ENCODE measurements at regions not wholly inside any gene's neighbourhood (a gene's known extent, or its start where the extent isn't known, plus 50 kb on each side); places are given as distances from the start of the nearest gene placed in this dataset.

DNA sequence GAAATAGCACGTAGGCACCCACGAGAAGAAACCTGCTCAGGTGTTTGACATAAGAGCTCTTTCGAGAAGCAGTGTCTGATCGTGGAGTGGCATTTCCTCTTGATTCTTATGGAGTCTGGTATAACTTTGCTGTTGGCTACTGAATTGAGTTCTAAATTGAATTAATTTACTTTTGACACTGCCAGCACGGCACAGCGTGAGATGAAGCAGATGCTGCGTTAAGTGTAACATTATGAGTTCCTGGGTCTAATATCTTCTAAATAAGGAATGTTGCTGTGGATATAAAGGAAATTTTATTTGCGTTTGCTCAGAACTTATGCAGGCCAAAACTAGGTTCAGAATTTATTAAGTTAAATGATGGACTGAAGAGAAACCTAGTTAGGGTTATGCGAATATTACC is 919.9 kb downstream of the TUSC7 start:
- no peaks in the 10 kb centered on the region for H3K9me3 Mint-ChIP-seq
- intact Hi-C loops (cut with micrococcal nuclease), result no loop called here
- H3K27me3 Mint-ChIP-seq, result no peaks in the 10 kb centered on the region
- H3K27ac Mint-ChIP-seq, result no peak overlapping the region
- no peaks in the 10 kb centered on the region for H3K4me1 Mint-ChIP-seq (ENCODE audit: low read depth)
- H3K36me3 Mint-ChIP-seq (ENCODE audit: low read depth), result no peaks in the 10 kb centered on the region
- no peak overlapping the region for H3K4me3 Mint-ChIP-seq

DNA sequence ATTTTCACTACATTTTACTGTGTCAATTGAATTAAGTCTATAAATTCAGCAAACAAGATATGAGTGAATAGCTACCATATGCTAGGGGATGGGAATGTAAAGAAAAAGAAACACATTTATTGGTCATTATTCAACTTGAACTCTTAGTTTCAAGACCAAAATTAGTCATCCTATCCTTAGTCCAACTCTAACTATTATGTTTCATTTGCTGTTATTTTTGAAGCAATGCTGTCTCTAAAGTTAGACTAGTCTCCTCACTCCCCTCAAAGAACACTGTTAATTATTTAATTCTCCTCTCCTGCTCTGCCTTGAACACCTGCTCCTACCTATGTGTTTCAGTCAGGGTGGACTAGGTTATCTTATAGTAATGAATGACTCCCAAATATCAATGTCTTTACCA is 920.9 kb downstream of the TUSC7 start:
- no peaks in the 10 kb centered on the region for H3K27me3 Mint-ChIP-seq
- H3K4me3 Mint-ChIP-seq, result no peak overlapping the region
- no peaks in the 10 kb centered on the region for H3K36me3 Mint-ChIP-seq (ENCODE audit: low read depth)
- intact Hi-C loops (cut with micrococcal nuclease), result no loop called here
- H3K27ac Mint-ChIP-seq, result no peak overlapping the region
- H3K4me1 Mint-ChIP-seq (ENCODE audit: low read depth), result no peaks in the 10 kb centered on the region
- no peaks in the 10 kb centered on the region for H3K9me3 Mint-ChIP-seq

DNA sequence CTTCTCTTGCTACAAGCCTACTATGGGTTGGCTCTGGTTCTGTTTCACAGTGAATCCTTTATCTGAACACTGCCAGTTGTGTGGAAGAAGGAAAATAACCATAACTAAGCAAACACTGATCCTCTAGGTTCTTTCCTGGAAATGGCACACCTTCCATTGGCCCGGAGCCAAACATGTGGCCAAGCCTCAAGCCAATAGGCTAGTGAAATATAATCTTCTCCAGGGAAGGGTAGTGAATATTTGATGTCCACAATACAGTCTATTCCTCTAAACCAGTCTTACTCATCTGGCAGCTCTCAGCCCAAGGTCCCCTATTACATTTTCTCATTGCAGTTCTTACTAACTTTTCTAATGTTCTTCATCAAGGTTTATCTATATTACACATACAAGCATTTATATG is 921.3 kb downstream of the TUSC7 start:
- H3K4me1 Mint-ChIP-seq (ENCODE audit: low read depth), result no peaks in the 10 kb centered on the region
- no peaks in the 10 kb centered on the region for H3K27me3 Mint-ChIP-seq
- H3K27ac Mint-ChIP-seq, result no peak overlapping the region
- H3K36me3 Mint-ChIP-seq (ENCODE audit: low read depth), result no peaks in the 10 kb centered on the region
- no peaks in the 10 kb centered on the region for H3K9me3 Mint-ChIP-seq
- intact Hi-C loops (cut with micrococcal nuclease), result no loop called here
- no peak overlapping the region for H3K4me3 Mint-ChIP-seq

DNA sequence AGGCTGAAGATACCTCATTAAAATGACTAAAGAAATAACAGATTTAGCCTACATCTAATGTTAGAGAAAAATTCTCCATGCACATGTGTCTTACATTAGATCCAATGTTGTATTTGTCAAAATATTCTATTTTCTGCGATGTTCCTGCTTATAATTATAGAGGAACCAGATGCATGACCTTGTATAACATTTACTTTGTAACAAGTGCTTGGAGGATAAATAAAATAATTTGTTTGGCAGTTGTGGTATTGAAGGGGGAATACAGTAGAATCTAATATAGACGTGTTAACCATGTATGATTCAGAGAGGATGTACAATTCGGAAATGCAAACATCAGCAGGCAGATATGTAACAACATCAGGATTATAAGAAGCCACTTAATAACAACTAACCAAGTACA is 922.2 kb downstream of the TUSC7 start:
- Mint-ChIP-seq H3K4me3 (no peak overlapping the region), H3K4me1 (ENCODE audit: low read depth) (no peaks in the 10 kb centered on the region), H3K36me3 (ENCODE audit: low read depth) (no peaks in the 10 kb centered on the region), H3K27ac (no peak overlapping the region), H3K9me3 (no peaks in the 10 kb centered on the region), H3K27me3 (no peaks in the 10 kb centered on the region)
- intact Hi-C loops (cut with micrococcal nuclease), result no loop called here

DNA sequence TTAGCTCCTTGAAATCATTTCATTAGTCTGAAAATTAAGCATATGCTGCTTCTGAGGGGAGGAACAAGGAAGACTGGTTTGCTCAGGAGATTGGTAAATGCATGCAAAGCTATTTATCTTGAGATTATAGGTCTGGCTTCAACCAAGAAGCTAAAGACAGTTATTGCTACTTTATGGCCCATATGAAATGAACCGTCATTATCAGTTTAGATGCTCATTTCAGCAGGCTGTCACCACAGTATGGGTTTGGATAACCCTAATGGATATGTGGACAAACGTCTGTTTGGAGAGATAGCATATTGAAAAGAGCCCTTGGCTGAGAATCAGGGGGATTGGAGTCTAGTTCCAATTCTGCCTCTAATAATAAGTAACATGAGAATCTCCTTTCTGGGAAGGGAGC is 922.6 kb downstream of the TUSC7 start:
- no peaks in the 10 kb centered on the region for H3K36me3 Mint-ChIP-seq (ENCODE audit: low read depth)
- no peak overlapping the region for H3K27ac Mint-ChIP-seq
- H3K4me3 Mint-ChIP-seq, result no peak overlapping the region
- no peaks in the 10 kb centered on the region for H3K4me1 Mint-ChIP-seq (ENCODE audit: low read depth)
- H3K9me3 Mint-ChIP-seq, result no peaks in the 10 kb centered on the region
- intact Hi-C loops (cut with micrococcal nuclease), result no loop called here
- H3K27me3 Mint-ChIP-seq, result no peaks in the 10 kb centered on the region

DNA sequence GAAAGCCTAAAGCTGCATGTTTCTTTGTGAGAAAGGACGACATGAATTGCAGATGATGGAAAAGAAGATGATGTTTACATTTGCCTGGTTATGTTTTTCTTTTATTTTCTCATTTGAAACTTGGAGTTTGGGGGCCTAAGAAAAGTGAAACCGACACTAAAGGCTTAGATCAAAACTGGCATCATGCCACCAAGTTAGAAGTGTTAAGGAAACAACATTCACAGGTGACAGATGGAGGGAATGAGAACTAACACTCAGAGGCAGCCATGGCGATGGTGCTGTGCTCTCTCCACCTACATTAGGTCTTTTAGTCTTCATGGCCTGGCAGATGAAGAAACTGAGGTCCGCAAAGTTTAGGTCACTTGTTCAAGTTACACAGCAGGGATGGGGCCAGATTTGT is 923.6 kb downstream of the TUSC7 start:
- Mint-ChIP-seq H3K36me3 (ENCODE audit: low read depth) (no peaks in the 10 kb centered on the region), H3K27me3 (no peaks in the 10 kb centered on the region), H3K4me3 (no peak overlapping the region), H3K9me3 (no peaks in the 10 kb centered on the region), H3K4me1 (ENCODE audit: low read depth) (no peaks in the 10 kb centered on the region), H3K27ac (no peak overlapping the region)
- intact Hi-C loops (cut with micrococcal nuclease), result no loop called here

DNA sequence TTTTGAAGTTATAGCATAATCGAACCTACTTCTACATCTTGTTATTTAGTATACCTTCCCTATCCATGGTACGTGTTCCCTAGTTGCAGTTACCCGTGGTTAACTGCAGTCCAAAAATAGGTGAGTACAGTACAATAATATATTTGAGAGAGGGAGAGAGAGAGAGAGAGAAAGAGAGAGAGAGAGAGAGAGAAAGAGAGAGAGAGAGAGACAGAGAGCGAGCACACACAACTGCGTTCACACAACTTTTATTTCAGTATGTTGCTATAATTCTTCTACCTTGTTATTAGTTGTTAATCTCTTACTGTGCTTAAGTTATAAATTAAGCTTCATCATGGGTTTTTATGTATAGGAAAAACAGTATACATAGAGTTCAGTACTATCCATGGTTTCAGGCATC is 928.1 kb downstream of the TUSC7 start:
- Mint-ChIP-seq H3K4me1 (ENCODE audit: low read depth) (no peaks in the 10 kb centered on the region), H3K27me3 (no peaks in the 10 kb centered on the region), H3K4me3 (no peak overlapping the region), H3K27ac (no peak overlapping the region), H3K9me3 (no peaks in the 10 kb centered on the region), H3K36me3 (ENCODE audit: low read depth) (no peaks in the 10 kb centered on the region)
- intact Hi-C loops (cut with micrococcal nuclease), result no loop called here

DNA sequence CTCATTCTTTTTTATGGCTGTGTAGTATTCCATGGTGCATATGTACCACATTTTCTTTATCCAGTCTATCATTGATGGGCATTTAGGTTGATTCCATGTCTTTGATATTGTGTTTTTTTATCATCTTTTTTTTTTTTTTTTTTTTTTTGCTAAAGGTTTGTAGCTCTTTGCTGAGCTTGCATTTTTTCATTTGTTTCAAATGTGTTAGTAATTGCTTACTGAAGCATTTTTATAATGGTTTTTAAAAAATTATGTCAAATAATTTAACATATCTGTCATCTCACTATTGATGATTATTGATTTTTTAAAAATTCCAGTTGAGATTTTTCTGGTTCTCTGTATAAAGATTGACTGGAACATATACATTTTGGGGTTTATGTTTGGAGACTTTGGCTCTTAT is 934.6 kb downstream of the TUSC7 start:
- Mint-ChIP-seq H3K4me3 (no peak overlapping the region), H3K27me3 (no peaks in the 10 kb centered on the region), H3K36me3 (ENCODE audit: low read depth) (no peaks in the 10 kb centered on the region), H3K4me1 (ENCODE audit: low read depth) (no peaks in the 10 kb centered on the region), H3K9me3 (peaks cover 12% of the 10 kb centered on the region), H3K27ac (no peak overlapping the region)
- intact Hi-C loops (cut with micrococcal nuclease), result no loop called here

DNA sequence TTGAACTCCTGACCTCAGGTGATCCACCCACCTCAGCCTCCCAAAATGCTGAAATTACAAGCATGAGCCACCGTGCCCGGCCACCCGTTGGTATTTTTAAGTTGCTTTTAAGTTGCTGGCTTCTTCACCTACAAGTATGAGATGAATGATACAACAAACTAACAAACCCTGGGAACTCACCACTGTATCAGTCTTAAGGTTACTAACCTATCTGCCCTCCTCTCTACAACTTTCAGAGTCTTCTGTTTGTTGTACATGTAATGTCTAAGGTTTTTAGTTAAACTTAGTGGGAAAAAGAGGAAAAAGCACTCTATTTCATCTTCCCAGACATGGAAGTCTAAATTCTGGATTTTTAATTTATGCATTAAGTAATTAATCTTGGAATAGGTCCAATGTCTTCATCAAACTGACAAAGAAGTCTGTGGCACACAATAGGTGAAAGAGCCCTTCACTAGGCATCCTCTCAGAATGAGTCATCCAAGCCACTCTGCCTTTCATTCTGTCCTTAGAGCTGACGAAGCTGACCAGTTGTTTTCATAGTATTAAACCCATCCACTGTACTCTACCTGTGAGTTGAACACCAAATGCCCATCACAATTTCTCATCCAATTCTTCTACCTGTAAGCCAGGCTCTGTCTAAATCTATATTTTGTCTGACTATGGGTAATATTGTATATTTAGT is 936.1 kb downstream of the TUSC7 start:
- no peaks in the 10 kb centered on the region for H3K36me3 Mint-ChIP-seq (ENCODE audit: low read depth)
- H3K4me3 Mint-ChIP-seq, result no peak overlapping the region
- H3K27ac Mint-ChIP-seq, result no peak overlapping the region
- intact Hi-C loops (cut with micrococcal nuclease), result no loop called here
- no peaks in the 10 kb centered on the region for H3K27me3 Mint-ChIP-seq
- no peaks in the 10 kb centered on the region for H3K4me1 Mint-ChIP-seq (ENCODE audit: low read depth)
- H3K9me3 Mint-ChIP-seq, result peaks cover 12% of the 10 kb centered on the region

DNA sequence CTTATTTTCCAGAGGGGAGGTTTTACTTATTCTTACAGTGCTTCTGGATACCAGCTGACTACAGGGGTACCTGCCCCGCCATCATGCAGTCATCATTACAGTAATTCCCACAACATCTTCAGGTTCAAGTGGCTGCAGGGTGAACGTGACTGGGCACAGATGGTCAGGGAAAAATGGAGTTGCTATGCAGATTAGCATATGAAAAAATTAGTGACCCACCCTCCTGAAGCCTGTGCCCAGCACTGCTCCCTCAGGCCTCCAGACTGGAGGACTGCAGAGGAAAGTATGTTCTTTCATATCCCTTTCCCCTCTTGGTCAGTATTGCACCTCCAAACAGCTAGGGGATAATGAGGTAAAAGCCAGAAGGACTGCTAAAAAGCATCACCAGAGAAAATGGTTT is 937.9 kb downstream of the TUSC7 start:
- Mint-ChIP-seq H3K4me1 (ENCODE audit: low read depth) (no peaks in the 10 kb centered on the region), H3K27ac (no peak overlapping the region), H3K27me3 (no peaks in the 10 kb centered on the region), H3K4me3 (no peak overlapping the region), H3K36me3 (ENCODE audit: low read depth) (no peaks in the 10 kb centered on the region), H3K9me3 (peaks cover 12% of the 10 kb centered on the region)
- intact Hi-C loops (cut with micrococcal nuclease), result no loop called here

DNA sequence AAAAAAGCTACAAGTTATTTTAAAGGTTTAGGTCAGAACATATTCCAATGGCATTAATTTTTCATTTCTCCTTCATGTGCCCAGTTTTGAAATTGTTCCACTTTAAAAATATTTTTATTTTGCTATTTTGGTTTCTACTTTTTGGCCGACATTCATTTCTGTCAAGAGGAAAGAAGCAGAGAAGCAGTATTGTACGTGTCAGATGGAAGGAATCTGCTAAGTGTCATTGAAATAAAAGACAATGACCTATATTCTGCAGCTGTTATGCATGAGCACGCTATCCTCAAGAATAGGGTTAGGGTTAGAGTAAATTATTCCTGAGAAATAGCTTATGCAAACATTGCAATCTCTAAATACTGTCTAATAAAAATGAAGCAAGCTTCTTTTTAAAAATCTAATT is 941.7 kb downstream of the TUSC7 start:
- Mint-ChIP-seq H3K36me3 (ENCODE audit: low read depth) (no peaks in the 10 kb centered on the region), H3K27ac (no peak overlapping the region), H3K9me3 (no peaks in the 10 kb centered on the region), H3K4me3 (no peak overlapping the region), H3K27me3 (no peaks in the 10 kb centered on the region), H3K4me1 (ENCODE audit: low read depth) (no peaks in the 10 kb centered on the region)
- intact Hi-C loops (cut with micrococcal nuclease), result no loop called here

DNA sequence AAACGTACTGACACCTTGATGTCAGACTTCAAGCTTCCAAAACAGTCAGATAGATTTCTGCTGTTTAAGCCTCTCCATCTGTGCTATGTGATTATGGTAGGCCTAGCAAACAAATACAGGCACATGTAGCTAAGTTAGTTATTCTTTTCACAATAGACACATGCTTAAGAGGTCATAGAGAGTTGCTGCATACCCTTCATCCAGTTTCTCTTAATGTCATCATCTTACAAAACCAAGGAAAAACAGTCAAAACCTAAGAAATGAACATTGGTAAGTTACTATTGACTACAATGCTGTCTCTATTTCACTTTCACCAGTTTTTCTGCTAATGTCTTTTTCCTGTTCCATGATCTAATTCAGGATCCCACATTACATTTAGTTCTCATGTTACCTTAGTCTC is 946.8 kb downstream of the TUSC7 start:
- intact Hi-C loops (cut with micrococcal nuclease), result no loop called here
- Mint-ChIP-seq H3K27me3 (no peaks in the 10 kb centered on the region), H3K9me3 (no peaks in the 10 kb centered on the region)

DNA sequence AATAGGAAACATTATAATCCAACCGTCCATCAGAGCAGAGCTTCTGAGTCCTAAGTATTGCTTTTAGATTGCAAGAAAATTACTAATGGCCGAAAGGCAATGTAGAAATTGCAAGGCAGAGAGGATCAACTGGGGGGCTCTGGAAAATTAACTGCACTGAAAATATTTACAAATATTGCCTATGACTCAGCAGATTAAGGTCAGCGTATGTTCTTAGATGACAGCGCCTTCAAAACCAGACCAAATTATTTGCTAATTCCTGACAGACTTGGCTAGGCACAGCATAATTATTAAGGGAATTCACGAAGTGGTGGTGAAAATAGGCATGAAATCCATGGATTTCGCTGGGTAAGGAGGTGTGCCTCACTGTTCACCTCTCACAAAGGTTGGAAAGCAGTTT is 947.7 kb downstream of the TUSC7 start:
- Mint-ChIP-seq H3K4me3 (no peak overlapping the region), H3K27ac (no peak overlapping the region), H3K27me3 (no peaks in the 10 kb centered on the region), H3K36me3 (ENCODE audit: low read depth) (no peaks in the 10 kb centered on the region), H3K9me3 (no peaks in the 10 kb centered on the region), H3K4me1 (ENCODE audit: low read depth) (no peaks in the 10 kb centered on the region)
- intact Hi-C loops (cut with micrococcal nuclease), result no loop called here

More for the DNA sequence above, 946.8 kb downstream of the TUSC7 start:
- Mint-ChIP-seq H3K4me3 (no peak overlapping the region), H3K27ac (no peak overlapping the region), H3K4me1 (ENCODE audit: low read depth) (no peaks in the 10 kb centered on the region), H3K36me3 (ENCODE audit: low read depth) (no peaks in the 10 kb centered on the region)

DNA sequence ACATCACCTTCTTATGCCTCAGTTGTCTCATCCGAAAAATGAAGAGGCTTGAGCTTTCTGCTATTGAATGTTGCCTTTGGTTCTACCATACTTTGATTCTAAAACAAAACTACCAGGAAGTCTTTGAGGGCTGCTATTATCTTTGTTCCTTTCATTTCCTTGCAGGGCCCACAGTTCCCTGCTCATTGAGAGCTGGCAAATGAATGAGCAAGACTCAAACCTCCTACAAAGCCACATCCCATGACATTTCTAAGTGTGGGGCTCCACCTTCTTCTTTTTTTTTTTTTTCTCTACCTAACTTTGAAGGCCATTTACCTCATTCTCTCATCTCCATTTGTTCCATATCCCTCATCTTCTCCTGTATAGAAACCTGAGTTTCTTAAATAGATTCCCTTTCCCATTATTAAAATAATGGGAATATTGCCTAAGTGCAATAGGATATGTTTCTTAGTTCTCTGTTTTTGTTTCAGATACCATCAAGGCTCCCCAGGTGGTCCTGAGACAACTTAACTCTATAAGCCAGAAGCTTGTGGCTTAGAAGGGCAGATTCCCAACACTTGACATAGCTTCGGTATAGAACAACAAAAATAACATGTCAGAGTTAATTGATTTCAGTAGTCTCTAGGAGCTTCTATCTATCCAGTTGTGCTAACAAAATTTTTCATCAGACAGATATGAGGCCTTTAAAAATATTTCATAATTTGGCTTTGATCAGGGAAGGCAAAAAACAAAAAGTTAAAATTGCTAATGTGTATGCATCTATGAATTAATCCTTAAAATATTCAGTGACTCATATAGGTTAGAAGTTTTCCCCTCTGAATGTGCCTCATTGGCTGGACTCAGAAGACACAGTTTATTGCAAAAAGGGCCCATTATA is 951.6 kb downstream of the TUSC7 start:
- Mint-ChIP-seq H3K27me3 (no peaks in the 10 kb centered on the region), H3K4me1 (ENCODE audit: low read depth) (no peaks in the 10 kb centered on the region), H3K4me3 (no peak overlapping the region), H3K9me3 (no peaks in the 10 kb centered on the region), H3K36me3 (ENCODE audit: low read depth) (no peaks in the 10 kb centered on the region), H3K27ac (no peak overlapping the region)
- intact Hi-C loops (cut with micrococcal nuclease), result no loop called here

DNA sequence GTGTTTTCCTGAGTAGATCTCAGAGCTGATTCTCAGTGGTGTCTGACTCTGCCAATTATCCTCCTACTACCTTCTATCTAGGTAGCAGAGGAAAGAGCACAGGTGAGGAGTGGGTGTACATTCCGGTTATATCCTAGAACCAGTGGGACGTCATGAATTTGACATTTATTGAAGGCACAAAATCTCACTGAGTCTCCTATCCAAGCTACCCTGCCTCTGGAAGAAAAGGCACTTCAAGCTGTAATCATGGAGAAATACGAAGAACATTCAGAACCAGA is 952.2 kb downstream of the TUSC7 start:
- intact Hi-C loops (cut with micrococcal nuclease), result no loop called here
- Mint-ChIP-seq H3K27me3 (no peaks in the 10 kb centered on the region), H3K9me3 (no peaks in the 10 kb centered on the region)

More for the DNA sequence above, 952.2 kb downstream of the TUSC7 start:
- Mint-ChIP-seq H3K4me3 (no peak overlapping the region), H3K4me1 (ENCODE audit: low read depth) (no peaks in the 10 kb centered on the region), H3K27ac (no peak overlapping the region), H3K36me3 (ENCODE audit: low read depth) (no peaks in the 10 kb centered on the region)
